GM21717 (cell line): ENCODE measurements at regions not wholly inside any gene's neighbourhood (a gene's known extent, or its start where the extent isn't known, plus 50 kb on each side); places are given as distances from the start of the nearest gene placed in this dataset.

ENCODE experiments used
- ATAC-seq: cut with Tn5 transposase; IDR thresholded peaks from one replicate; pipeline ENCODE4 v1.9.1; 2021; ENCODE audit warnings: mild to moderate bottlenecking, moderate library complexity; ENCODE audit not compliant: unreplicated experiment

DNA sequence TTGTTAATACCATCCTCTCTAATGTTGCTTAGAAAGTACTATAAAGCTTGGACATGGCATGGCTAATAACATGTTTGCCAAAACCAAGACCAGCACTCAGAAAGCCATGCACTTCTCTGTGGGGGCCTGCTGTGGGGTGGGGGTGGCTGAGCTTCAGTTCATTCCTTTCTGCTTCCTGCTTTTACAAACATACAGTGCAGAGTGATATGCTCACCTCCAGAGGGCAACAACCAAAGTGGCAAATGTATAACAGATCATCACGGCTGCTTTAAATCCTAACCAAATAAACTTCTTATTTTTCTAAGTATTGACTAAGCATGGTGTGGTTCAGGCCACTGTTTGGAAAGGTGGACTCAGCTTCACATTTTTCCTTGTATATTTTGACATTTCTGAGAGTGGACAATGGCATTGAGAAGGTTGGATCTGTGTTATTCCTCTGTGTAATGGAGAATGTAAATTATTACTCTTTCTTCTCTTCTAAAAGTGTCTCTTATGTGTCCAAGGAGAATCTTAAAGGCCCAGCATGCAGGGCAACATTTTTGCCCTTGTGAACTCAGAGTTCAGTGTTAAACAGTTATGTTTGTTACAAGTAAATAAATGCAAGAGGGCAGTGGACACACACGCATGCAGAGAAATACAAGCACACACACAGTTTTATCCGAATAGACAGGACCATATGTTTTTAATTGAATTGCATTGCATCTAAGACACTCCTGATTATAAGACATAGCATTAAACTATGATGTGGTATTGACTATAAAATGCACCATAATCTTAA is 186.1 kb downstream of the HERPUD2 start:
- ATAC-seq = no peak

DNA sequence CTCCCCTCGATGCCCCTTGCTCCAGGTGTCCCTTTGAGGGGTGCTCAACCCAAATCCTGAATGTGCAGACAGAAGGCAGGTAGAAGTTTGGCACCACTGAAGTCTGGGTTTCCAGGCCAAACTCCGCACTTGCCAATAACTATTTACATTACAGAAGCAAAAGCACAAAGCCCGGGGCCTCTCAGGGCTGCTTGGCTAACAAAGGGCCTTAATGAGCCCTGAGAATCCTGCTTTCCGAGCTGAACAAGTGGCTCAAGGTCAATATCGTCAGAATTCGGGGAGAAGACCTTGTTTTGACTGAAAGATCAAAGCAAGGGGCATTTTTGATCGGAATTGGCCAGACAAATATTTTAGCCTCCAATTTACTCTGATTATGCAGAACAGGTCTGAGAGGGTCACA is 189.9 kb downstream of the HERPUD2 start:
- no peak for ATAC-seq

DNA sequence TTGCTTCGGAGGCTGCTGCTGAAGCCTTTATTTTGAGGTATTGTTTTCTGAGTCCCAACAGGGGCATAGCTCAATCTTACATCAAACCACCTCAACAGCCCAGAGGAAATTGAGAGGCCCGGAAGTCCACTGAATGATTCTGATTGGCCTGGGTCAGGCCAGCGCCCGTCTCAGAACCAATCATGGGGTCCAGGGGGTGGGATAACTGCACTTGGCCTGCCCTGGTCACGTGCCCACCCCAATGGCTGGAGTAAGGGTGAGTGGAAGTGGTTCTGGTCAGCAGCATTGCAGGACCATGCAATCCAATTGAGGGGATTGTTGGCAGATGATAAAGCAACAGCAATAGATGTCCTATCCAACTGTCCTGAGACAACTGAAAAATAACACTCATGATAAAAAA is 190.6 kb downstream of the HERPUD2 start:
- ATAC-seq = no peak

DNA sequence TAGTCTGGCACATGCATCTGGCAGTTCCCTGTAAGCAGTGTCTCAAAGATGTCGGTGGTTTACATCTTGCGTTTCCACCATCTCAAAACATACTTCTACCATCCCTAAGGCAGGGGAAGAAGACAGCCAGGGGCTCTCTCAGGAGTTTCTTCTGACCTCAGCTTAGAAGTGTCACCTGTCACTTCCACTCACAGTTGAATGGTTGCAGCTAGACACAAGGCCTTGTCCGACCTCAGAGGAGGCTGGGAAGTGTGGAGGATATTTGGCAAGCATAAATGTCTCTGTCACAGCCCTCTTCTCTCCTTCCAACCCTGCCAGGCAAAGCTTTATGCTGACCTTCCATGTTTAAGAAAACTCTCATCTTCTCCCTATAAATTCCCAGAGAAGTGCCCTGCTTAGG is 193.3 kb downstream of the HERPUD2 start:
- ATAC-seq = no peak

DNA sequence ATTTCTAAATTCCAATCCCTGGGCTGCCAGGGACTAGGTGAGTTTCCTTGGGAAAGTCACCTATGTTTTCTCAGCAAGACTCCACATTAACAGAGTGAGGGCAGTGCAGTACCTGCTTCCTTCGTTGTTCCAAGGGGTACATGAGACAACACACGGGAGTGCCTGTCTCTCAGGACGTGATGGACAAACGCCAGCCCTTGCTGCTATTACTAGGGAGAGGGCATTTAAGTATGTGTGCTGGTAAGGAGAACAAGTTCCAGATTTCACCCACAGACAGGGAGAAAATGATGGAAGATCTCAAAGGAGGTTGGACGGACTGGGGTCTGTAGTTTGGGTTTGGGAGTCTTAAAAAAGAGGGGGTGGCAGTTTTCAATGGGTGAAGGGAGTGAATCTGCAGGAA is 195.7 kb downstream of the HERPUD2 start:
- no peak for ATAC-seq

DNA sequence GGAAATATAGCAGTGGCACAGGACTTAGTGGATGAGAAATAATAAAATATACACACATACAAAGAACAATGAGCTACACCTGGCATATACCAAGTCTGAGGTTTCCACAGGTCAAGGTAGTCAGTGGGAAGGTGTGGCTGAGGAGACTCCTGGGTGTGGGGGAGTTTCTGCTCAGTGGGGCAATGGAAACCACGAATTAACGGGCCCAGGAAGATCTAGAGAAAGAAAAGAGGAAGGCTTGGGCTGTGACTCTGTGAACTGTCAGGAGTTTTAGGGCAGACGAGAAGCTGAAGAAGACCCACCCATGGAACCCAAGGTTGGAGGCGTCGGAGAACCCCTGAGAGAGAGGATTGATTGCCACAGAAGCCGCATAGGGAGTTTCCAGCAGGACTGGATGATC is 196.5 kb downstream of the HERPUD2 start:
- ATAC-seq = no peak

DNA sequence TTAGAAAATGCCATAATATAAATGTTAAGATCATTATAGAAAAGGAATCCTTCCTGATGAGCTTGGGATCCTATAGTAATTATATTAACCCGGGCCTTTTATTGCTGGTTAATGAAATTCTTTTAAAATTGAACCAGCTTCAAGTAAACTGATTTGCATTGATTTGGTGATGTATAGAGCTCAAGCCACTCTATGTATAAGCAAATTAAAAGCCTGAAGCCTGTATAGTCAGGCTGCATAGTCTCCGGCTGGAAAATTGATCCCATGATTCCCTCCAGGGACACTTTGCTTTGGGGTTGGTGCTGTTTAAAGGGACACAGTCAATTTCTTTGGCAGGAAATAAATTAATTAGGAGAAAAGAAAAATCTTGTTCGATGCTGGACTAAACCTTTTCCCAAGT is 199.1 kb downstream of the HERPUD2 start:
- ATAC-seq = no peak

DNA sequence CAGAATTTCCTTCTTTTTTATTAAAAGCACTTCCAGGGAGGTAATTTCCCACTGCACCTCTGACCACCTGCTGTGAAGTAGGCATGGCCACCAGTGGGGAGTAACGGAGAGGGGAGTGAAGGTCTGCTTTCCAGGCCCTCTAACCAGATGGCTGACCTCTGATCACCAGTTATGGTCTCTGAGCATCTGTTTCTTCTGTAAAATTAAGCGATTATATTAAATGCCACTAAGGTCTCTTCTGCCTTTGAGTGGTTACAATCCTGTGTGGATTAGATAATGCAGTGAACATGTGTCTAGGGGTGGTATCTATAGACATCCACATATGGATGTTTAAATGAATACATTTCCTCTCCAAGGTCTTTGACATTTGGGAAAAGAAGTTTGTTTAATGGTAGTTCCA is 199.6 kb downstream of the HERPUD2 start:
- ATAC-seq = no peak

DNA sequence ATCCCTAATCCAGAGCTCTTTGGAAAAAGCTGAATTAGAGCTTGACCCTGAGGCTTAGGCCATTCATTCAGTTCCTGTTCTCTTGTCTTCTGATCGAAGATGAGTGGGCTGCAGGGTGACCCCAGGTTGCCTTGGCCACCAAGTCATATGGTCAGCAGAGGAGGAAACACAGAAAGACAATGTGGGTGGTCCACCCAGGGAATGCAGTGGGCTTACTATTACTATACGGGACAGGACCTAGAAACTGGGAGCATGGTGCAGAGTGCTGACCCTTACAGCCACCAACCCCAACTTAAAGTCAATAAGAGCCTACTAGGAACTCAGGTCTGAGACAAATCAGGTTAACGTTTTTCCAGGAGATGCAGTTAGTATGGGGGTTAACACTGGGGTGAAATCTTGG is 200.5 kb downstream of the HERPUD2 start:
- ATAC-seq = no peak

DNA sequence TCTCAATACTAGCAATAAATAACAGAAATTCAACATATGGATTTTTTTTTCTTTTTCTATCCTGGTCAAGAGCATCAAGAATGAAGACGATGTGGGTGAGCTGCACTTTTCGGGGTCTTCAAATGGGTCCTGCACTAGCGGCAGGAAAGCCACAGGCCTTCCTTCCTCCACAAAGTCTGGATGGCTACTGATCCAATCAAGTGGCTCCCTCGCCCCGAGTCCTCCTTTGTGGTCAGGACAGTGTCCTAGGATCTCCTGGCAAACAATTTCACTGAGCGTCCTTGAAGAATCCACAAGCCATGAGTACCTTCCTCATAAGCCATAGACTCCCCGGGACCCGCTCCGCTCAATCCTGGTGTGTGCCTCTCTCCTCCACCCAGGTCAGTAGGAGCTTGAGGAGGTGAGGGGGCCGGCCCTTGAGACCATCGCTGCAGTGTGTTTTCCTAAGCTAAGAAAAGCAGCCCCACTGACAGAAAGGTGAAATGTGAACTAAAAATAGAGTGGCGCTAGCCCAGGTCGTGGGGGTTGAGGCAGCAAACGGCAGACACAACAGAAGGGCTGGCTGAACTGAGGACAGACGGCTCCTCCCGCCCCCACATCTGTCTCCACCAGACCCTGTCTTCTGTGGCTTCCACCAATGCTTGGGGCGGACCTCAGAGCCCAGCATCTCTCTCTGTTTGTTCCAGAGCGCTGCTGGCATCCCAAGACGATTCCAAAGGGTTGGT is 202.3 kb downstream of the HERPUD2 start:
- no peak for ATAC-seq

DNA sequence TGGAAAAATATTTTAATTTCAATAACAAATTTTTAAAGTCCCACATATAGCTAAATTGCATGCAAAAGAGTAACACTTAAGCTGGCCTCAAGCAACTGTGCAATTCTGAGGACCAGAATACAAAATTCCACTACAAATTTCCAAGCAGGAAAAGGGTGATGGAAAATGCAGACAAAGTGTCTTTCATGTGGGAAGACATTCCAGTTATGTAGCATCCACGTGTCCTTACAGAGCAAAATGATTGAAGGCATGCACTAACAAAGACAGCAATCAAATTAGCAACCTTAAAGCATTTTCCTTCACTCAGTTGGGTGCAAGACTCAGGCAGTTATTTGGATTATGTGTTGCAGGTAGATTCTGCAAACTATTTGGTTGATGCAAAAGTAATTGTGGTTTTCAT is 203.7 kb downstream of the HERPUD2 start:
- no peak for ATAC-seq

DNA sequence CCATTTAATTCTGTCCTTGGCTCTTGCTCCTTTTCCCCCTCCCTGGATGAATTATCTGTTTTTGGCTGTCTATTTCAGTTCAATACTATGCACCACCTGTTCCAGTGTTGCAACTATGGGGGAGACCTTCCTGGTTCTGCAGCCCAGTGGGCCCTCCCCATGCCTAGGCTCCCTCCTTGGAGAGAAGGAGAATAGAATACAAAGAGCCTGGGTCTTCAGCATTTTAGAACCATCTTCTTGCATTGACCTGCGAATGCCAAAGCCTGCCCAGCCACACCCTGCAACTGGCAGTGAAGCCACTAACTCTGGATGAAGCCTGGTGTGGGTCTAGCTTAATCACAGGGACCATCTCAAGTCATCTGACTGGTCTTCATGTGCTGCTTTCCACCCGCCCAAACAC is 207.1 kb downstream of the HERPUD2 start:
- ATAC-seq = no peak

DNA sequence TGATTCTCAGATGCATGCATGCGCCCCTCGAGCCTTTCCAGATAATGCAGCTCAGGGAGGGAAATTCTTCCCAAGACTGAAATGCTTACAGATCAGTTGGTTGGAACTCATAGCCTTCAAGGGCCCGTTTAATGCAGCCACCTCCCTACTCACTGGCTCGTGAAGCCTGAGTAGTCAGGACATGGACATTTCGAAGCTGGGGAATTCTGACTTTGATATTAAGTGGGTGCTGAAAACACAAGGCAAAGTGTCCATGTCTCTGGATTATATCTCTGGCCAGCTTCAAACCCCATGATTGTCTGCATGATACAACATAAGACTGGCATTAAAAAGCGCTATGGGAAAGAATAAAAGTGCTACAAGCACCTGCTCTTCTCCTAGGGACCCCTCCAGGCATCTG is 207.5 kb downstream of the HERPUD2 start:
- no peak for ATAC-seq

DNA sequence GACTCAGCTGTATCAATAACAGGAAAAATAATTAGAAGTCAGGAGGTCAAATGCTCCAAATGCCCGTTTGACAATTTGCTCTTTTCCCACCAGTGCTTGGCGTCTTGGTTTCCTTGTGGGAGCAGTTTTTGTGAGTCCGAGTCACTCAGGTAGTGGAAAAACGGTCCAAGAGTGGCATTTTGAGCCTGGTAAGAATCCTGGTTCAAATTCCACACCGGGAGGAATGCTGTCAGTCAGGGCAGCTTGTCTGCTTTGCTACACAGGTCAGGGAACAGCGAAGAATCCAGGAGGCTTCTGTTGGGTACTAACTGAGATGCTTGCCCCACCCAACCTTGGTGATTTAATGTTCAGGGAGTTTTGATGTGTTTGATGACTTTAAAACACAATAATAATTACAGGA is 209.5 kb downstream of the HERPUD2 start:
- no peak for ATAC-seq

DNA sequence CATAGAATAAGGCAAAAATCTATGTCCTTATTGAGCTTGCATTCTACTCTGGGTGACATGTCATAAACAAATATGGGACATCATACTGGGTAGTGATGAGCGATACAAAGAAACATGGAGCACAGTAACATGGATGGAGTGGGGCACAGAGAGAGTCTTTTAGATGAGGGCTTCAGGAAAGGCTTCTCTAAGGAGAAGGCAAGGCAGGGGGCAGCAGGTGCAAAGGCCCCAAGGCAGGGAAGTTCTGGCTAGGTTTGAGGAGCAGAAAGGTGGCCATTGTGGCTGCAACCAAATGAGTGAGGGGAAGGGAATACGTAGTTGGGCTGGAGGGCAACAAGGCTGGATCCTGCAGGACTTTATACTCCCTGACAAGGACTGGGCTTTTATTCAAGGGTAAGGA is 211.4 kb downstream of the HERPUD2 start:
- no peak for ATAC-seq

DNA sequence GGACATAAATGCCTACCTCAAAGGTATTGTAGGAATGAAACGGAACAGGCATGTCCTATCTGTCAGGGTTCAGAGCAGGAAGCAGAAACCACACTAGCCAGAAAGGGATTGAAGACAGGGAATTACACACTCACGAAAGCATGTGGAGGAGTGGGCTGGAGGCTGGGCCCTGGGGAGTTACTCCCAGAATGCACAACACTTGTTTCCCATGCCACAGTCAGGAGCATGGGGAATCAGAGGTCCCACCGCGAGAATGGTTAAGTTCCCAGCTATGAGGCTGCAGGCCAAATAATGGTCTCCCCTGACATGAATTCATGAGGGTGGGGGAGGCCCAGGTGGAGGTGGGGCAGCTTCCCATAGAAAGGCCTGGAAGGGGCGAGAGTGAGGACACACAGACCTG is 212.7 kb downstream of the HERPUD2 start:
- no peak for ATAC-seq

DNA sequence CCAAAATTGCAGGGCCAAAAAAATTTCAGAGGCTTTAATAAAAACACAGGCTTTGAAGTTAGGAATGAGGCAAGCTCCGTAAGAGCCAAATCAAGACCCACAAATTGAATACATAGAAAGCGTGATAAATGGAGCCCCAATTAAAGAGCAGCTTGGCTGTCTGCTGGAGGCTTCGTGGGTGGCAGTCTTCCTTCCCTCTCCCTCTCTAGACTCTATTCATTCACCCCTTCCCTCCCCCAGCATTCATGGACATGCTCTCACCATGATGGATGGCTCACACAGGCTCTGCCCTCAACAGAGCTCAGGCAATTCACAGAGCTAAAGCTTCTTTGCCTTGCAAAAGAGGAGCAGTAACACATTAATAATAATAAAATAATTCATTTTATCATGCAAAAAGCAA is 214.1 kb downstream of the HERPUD2 start:
- no peak for ATAC-seq

DNA sequence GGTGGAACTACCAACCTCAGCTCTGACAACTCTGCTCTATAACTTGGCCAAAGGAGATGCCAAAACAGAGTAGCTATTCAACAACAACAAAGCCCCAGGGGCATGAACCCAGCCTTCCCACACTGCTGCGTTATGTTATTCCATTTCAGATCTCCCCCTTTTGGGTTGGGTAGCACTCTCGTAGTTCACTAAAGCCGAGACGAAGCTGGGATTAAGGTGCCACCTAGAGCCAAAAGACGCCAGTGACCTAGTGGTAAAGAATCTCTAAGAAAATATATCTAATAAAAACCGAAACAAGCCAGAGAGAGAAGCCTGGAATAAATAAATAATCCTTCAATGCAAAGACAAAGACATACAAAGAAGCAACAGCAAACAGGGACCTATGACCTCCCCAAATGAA is 217.3 kb downstream of the HERPUD2 start:
- no peak for ATAC-seq

DNA sequence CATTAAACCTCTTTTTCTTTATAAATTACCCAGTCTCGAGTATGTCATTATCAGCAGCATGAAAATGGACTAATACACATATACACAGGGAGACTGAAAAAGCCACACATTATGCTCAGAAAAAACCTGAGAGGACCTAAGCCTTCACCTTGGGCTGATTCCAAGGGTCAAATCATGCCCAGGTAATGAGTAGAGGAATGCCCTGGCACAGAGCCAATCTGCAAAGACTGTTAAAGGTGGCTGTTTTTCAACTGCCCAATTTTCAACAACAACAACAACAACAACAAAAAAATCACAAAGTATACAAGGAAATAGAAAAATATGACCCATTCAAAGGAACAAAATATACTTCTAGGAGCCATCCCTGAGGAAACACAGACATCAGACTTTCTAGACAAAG is 220.2 kb upstream of the TBX20 start:
- no peak for ATAC-seq

DNA sequence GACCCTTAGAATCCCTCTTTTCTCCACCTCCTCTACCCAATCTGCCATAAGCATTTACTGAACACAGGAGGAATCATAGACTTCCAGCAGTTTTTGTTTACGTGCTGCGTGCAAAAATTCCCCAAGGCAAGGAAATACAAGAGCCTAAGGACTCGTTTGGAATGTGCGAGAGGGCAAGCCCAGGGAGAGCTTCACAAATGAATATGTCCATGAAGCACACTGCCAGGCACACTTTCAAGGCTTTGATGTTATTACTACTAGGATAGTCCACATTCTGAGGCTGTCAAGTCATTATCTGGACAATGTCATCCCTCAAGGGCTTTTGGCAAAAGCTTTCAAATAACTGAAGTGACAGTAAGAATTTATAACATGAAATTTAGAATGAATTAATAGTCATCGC is 214.7 kb upstream of the TBX20 start:
- no peak for ATAC-seq

DNA sequence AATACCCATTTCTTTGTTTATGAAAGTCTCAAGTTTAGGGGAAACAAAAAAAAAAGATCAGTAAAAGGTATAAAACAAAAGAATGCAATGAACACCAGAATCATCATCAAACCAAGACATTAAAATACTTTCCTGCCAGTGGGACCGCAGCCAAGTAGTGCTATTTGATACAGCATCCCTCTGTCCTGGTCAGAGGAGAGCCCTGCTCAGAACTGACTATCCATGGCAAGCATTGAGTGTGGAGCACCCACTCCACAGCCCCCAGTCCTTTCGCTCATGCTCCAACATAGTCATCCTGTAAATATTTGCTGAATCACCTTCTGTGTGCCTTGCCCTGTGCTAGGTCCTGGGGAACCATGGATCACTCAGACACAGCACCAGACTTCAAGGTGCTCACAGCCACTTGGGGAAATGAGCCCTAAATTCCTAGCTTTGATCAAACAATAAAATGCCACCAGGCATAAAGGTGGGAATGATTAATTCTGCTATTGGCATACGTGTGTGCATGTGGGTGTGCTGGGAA is 213.6 kb upstream of the TBX20 start:
- ATAC-seq = no peak

DNA sequence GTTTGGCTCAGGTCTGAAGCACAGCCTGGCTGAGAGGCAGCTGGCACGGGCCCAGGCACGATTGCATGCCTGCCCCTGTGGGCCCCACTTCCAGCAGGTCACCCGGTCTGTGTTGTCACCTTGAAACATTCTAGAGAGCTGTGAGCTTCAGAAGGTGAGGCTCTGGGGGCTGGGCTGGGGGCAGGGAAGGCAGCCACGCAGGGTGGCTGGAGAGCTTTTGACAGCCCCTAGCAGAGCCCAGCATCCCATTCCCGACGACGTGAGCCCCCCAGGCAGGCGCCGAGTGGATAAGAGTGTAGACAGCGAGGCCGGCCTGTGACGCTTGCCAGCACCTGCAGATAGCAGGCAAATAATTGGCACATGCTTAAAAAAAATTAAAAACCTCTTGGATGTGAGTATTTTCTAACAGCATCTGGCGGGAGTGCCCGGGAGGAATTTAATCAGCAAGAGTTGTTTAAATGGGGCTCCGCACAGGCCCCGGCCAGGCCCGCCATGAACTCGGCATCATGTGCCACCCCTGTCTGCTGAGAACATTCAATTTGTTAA is 212.0 kb upstream of the TBX20 start:
- ATAC-seq = no peak
